Body of pancreas (tissue), 4 donors: ENCODE measurements at regions not wholly inside any gene's neighbourhood (a gene's known extent, or its start where the extent isn't known, plus 50 kb on each side); places are given as distances from the start of the nearest gene placed in this dataset.

Experiments
- POLR2A ChIP-seq, 3 donors: fragments of 450-650 bp; IDR thresholded peaks; one replicate each; pipeline ENCODE4 v1.6.1; 2016; ENCODE audit warnings: antibody characterized with exemption in 3 of 3, mild to moderate bottlenecking in 2 of 3
- TF ChIP-seq, protein P1 (sequence below), 7 experiments: fragments of 450-650 bp in 4 of 7; fragments of 200-600 bp in 3 of 7; sonication (generic) in 3 of 7; IDR thresholded peaks; one replicate each; pipeline ENCODE4 v1.5.1; 2016 to 2019; ENCODE audit warnings: antibody characterized with exemption in 7 of 7

DNA sequence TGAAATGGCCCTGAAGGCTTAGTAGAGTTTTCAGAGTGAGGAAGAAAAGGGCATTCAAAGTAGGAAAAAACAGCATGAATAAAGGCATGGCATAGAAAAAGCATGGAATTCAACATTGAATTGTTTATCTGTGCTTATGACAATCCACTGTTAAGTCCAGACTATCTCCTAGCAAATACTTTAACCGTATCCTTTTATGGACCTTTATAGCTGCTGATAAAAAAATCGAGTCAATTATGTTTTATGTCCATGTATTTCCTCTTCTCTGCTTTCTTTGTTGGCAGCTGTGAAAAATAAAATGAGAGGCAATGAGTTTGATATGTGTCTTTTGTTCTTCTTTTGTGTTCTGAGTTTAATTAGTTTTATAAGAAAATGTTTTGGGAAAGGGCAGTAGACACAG lies 70.4 kb downstream of the TDRD15 start:
- TF ChIP-seq, protein P1, sequence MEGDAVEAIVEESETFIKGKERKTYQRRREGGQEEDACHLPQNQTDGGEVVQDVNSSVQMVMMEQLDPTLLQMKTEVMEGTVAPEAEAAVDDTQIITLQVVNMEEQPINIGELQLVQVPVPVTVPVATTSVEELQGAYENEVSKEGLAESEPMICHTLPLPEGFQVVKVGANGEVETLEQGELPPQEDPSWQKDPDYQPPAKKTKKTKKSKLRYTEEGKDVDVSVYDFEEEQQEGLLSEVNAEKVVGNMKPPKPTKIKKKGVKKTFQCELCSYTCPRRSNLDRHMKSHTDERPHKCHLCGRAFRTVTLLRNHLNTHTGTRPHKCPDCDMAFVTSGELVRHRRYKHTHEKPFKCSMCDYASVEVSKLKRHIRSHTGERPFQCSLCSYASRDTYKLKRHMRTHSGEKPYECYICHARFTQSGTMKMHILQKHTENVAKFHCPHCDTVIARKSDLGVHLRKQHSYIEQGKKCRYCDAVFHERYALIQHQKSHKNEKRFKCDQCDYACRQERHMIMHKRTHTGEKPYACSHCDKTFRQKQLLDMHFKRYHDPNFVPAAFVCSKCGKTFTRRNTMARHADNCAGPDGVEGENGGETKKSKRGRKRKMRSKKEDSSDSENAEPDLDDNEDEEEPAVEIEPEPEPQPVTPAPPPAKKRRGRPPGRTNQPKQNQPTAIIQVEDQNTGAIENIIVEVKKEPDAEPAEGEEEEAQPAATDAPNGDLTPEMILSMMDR (IDR thresholded peaks at IDR 0.05), result no peak
- TF ChIP-seq POLR2A (IDR thresholded peaks at IDR 0.05), result no peak
